Loucy (cell line): ENCODE measurements at regions not wholly inside any gene's neighbourhood (a gene's known extent, or its start where the extent isn't known, plus 50 kb on each side); places are given as distances from the start of the nearest gene placed in this dataset.

Source experiments
- CTCF ChIP-seq: fragments of 200-600 bp; sonication (generic); conservative IDR thresholded peaks from 2 replicates; pipeline ENCODE4 v1.5.1; 2014; ENCODE audit warnings: mild to moderate bottlenecking, antibody characterized with exemption, low read length
- EZH2phosphoT487 ChIP-seq: fragments of 200-600 bp; IDR thresholded peaks from 2 replicates; pipeline ENCODE4 v1.6.1; 2018; ENCODE audit warnings: antibody characterized with exemption, mild to moderate bottlenecking, moderate library complexity, borderline replicate concordance

DNA sequence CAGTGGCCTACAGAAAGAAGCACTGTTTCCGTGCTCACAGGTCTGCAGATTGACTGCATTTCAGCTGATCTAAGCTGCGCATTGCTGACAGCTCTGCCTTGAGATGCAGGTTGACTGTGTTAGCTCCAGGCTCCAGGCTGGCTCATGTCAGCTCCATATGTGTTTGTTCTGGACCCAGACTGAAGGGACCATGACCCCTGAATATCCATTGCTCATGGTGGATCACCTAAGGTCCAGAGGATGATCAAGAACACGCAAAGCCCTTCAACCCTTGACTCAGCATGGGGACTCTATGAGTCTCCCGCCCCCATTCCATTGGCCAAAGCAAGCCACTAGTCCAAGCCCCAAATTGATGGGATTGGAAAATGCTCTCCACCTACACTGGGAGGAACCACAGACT, 239.3 kb upstream of the C16orf82 start:
- TF ChIP-seq CTCF (no peak), EZH2phosphoT487 (no peak)
